HFF-Myc (cell line): ENCODE measurements at regions not wholly inside any gene's neighbourhood (a gene's known extent, or its start where the extent isn't known, plus 50 kb on each side); places are given as distances from the start of the nearest gene placed in this dataset.

Experiments
- DNase-seq: peaks from one replicate; pipeline ENCODE4 v3.0.0-alpha.2; 2011; ENCODE audit warnings: low read depth; ENCODE audit errors: extremely low read depth
- H3K4me3 ChIP-seq: replicated peaks from 2 replicates; pipeline ENCODE4 v1.5.1; 2011; ENCODE audit warnings: low read depth, mild to moderate bottlenecking, control low read depth, low read length
- CTCF ChIP-seq: IDR thresholded peaks from 2 replicates; pipeline ENCODE4 v1.5.1; 2012; ENCODE audit warnings: mild to moderate bottlenecking, low read depth, low read length, control low read depth; ENCODE audit errors: missing control alignments

GRCh38 chr14:97976861-97977260 lies 1179.7 kb downstream of the VRK1 start:
- no peak overlapping the region for H3K4me3 ChIP-seq
- DNase-seq: no peak
- TF ChIP-seq CTCF: no peak

GRCh38 chr14:97977651-97978261 lies 1180.6 kb downstream of the VRK1 start:
- TF ChIP-seq CTCF: no peak
- no peak for DNase-seq
- H3K4me3 ChIP-seq: no peak overlapping the region

GRCh38 chr14:97978341-97978740 lies 1181.2 kb downstream of the VRK1 start:
- no peak overlapping the region for H3K4me3 ChIP-seq
- DNase-seq: no peak
- no peak for TF ChIP-seq CTCF

GRCh38 chr14:97993508-97994019 lies 1196.4 kb downstream of the VRK1 start:
- DNase-seq: no peak
- no peak overlapping the region for H3K4me3 ChIP-seq
- TF ChIP-seq CTCF: no peak

GRCh38 chr14:97994020-97994531 lies 1196.9 kb downstream of the VRK1 start:
- DNase-seq: no peak
- no peak for TF ChIP-seq CTCF
- H3K4me3 ChIP-seq: no peak overlapping the region

- no peak overlapping the region for H3K4me3 ChIP-seq
- no peak for TF ChIP-seq CTCF
- DNase-seq: no peak
Measured at GRCh38 chr14:97995038-97995437, 1197.9 kb downstream of the VRK1 start.

GRCh38 chr14:97995531-97995930 lies 1198.3 kb downstream of the VRK1 start:
- no peak overlapping the region for H3K4me3 ChIP-seq
- no peak for DNase-seq
- no peak for TF ChIP-seq CTCF
